Calu3 (cell line): ENCODE measurements at regions not wholly inside any gene's neighbourhood (a gene's known extent, or its start where the extent isn't known, plus 50 kb on each side); places are given as distances from the start of the nearest gene placed in this dataset.

Experiments
- BruUV-seq: library from RNA; stranded (reverse); fragments of 400-500 nt; replicated peaks from 2 replicates; lab custom pipeline; 2021; lab: Mats Ljungman, UMichigan
- CTCF ChIA-PET: fragments of 300-600 bp; sonication (Branson Sonifier 250); formaldehyde crosslinking; loops from one replicate; lab custom pipeline; 2022; ENCODE audit warnings: antibody characterized with exemption; lab: Charles Lee
- DNase-seq: peaks from one replicate; pipeline ENCODE4 v3.0.0; 2022
- H3K27ac Mint-ChIP-seq: one replicate; pipeline ENCODE4 v1.8.0; 2022; ENCODE audit warnings: mixed read lengths; ENCODE audit not compliant: unreplicated experiment
- H3K27me3 Mint-ChIP-seq: one replicate; pipeline ENCODE4 v1.8.0; 2022; ENCODE audit warnings: mixed read lengths; ENCODE audit not compliant: unreplicated experiment
- H3K36me3 Mint-ChIP-seq: one replicate; pipeline ENCODE4 v1.8.0; 2022; ENCODE audit warnings: mild to moderate bottlenecking, moderate library complexity, mixed read lengths; ENCODE audit not compliant: insufficient read depth, unreplicated experiment
- H3K4me1 Mint-ChIP-seq: one replicate; pipeline ENCODE4 v1.8.0; 2022; ENCODE audit warnings: mild to moderate bottlenecking, low read depth, mixed read lengths; ENCODE audit not compliant: unreplicated experiment
- H3K4me3 Mint-ChIP-seq: one replicate; pipeline ENCODE4 v1.8.0; 2022; ENCODE audit warnings: mild to moderate bottlenecking, low read depth, moderate library complexity, mixed read lengths; ENCODE audit not compliant: unreplicated experiment
- H3K9me3 Mint-ChIP-seq: one replicate; pipeline ENCODE4 v1.8.0; 2022; ENCODE audit warnings: low read depth, mixed read lengths; ENCODE audit not compliant: unreplicated experiment
- CTCF ChIP-seq: fragments of 200-600 bp; IDR thresholded peaks from one replicate; pipeline ENCODE4 v1.8.0; 2022; ENCODE audit warnings: antibody characterized with exemption; ENCODE audit not compliant: unreplicated experiment
- intact Hi-C: fragments of 100-400 bp; cut with micrococcal nuclease; formaldehyde crosslinking; loops from one replicate; pipeline ENCODE4 v1.10.0; 2022; ENCODE audit not compliant: unreplicated experiment

DNA sequence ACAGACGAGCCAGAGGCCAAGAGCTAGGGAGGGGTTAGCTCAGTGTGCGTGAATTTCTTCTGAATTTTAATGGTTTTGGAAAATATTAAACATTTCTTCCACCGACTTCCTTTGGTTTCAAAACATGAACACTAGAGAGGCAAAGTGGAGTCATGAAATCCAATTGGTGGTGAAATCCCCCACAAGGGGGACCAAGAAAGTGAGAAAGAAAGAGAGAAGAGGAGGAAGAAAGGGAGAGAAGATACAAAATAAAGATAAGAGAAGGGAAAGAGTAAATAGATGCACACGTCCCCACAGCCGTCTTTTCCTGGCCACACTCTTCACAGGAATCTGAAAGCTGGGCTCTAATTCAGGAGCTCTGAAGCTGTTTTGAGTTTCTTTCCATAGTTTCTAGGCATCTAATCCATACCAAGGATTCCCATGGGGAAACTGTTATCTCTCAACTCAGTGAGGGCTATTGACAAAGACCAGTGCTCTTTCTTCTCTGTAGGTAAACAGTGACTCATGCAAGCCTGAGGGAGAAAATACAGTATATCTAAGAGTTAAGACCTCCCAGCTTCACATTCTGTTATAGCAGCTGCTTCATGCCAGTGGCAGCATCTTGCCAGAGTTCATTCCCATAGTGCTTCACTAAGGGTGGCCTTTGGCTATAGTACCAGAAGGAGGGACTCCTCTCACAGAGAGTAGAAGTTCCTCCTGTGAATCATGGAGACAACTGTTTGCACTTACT lies 115.8 kb upstream of the LIFR start:
- CTCF ChIA-PET: interaction anchor here (2.0 kb wide), 1 partner anchor 230 kb away, joined by 6 read pairs; no protein-coding TSS in a partner anchor
- Mint-ChIP-seq H3K27me3 (peaks cover 29% of the 10 kb centered on the region), H3K4me1 (no peaks in the 10 kb centered on the region), H3K9me3 (no peaks in the 10 kb centered on the region), H3K36me3 (no peaks in the 10 kb centered on the region), H3K4me3 (no peak overlapping the region), H3K27ac (no peak overlapping the region)
- TF ChIP-seq CTCF: no peak
- no TSS peak for BruUV-seq
- intact Hi-C loops: loop anchor here (5.0 kb wide), 1 partner anchor 135 kb away; no protein-coding TSS in a partner anchor
- DNase-seq: no peak

GRCh38 chr5:38673671-38674071 lies 117.2 kb upstream of the LIFR start:
- peaks cover 34% of the 10 kb centered on the region for H3K27me3 Mint-ChIP-seq
- H3K27ac Mint-ChIP-seq: no peak overlapping the region

DNA sequence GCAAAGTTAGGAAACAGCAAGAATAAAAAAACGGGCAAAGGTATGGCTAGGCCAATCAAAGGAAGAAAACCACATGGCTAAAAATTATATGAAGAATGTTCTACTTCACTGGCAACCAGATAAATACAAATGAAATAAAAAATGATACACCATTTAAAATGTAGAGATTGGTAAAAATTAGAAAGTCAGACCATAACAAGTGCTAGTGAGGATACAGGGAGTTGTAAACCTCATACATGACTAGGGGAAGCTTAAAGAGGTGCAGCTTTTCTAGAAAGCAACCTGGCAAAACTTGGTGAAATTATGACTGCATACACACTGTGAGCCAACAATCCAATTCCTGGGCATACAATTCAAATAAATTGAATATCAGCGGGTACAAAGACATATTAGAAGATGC lies 119.0 kb upstream of the LIFR start:
- intact Hi-C loops: no loop called here
- H3K27ac Mint-ChIP-seq: no peak overlapping the region
- H3K36me3 Mint-ChIP-seq: no peaks in the 10 kb centered on the region
- TF ChIP-seq CTCF: no peak
- BruUV-seq: no TSS peak
- H3K27me3 Mint-ChIP-seq: peaks cover 27% of the 10 kb centered on the region
- no peaks in the 10 kb centered on the region for H3K4me1 Mint-ChIP-seq
- H3K9me3 Mint-ChIP-seq: no peaks in the 10 kb centered on the region
- CTCF ChIA-PET: interaction anchor here (0.6 kb wide), 1 partner anchor 53 kb away, joined by 3 read pairs; no protein-coding TSS in a partner anchor
- H3K4me3 Mint-ChIP-seq: no peak overlapping the region
- DNase-seq: no peak

More at GRCh38 chr5:38673671-38674071, 117.2 kb upstream of the LIFR start:
- Mint-ChIP-seq H3K4me1 (no peaks in the 10 kb centered on the region), H3K9me3 (no peaks in the 10 kb centered on the region), H3K4me3 (no peak overlapping the region), H3K36me3 (no peaks in the 10 kb centered on the region)
- no TSS peak for BruUV-seq
- no peak for DNase-seq
- intact Hi-C loops: loop anchor here (5.0 kb wide), 1 partner anchor 134 kb away; no protein-coding TSS in a partner anchor
- no peak for TF ChIP-seq CTCF
- CTCF ChIA-PET: interaction anchor here (2.0 kb wide), 1 partner anchor 232 kb away, joined by 6 read pairs; no protein-coding TSS in a partner anchor

DNA sequence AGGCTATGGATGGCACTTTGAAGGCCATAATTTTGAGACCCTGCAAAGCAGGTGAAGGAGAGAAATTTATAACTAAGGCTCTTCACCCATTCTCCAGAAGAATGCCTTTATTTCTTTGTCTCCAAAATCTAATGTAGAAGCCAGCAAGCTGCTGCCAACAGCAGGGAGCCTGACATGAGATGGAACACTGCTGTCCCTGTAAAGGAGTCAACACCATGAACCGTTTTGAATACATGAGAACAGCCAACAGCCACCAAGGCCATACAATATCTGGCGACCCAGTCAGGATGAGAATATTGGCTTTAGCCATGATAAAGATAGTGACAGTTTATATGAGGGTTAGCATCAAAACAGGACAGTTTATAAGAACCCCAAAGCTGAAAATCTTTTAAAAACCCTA lies 121.2 kb upstream of the LIFR start:
- H3K36me3 Mint-ChIP-seq: no peaks in the 10 kb centered on the region
- intact Hi-C loops: no loop called here
- peaks cover 36% of the 10 kb centered on the region for H3K27me3 Mint-ChIP-seq
- CTCF ChIA-PET: no interaction called here
- BruUV-seq: no TSS peak
- no peak for TF ChIP-seq CTCF
- no peak overlapping the region for H3K4me3 Mint-ChIP-seq
- no peaks in the 10 kb centered on the region for H3K4me1 Mint-ChIP-seq
- no peak for DNase-seq
- no peaks in the 10 kb centered on the region for H3K9me3 Mint-ChIP-seq
- H3K27ac Mint-ChIP-seq: no peak overlapping the region
